HG03280 (cell line): ENCODE measurements at regions not wholly inside any gene's neighbourhood (a gene's known extent, or its start where the extent isn't known, plus 50 kb on each side); places are given as distances from the start of the nearest gene placed in this dataset.

ENCODE experiments used
- ATAC-seq: cut with Tn5 transposase; IDR thresholded peaks from one replicate; pipeline ENCODE4 v1.9.1; 2021; ENCODE audit warnings: mild to moderate bottlenecking, moderate library complexity; ENCODE audit not compliant: unreplicated experiment

DNA sequence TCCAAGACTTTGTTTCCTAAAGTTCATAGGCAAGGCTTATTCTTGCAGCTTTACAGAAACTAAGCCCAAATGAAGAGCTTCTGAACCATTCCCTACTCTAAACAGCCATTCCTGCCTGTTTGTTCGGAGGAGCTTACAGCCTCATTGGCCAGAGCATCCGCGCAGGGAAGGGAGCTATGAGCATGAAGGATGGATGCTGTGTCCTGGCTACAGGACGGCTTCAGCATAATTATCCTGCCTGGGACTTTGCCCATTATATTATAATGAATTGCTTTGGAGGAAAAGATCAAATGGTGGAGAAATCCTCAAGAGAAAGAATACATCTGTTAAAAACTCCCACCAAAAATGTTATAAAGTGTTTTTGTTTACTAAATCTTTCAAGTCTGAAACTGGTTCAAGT lies 378.2 kb upstream of the BTBD3 start:
- no peak for ATAC-seq

- ATAC-seq, result no peak
Observed at GRCh38 chr20:11540558-11540957, 377.1 kb upstream of the BTBD3 start.

DNA sequence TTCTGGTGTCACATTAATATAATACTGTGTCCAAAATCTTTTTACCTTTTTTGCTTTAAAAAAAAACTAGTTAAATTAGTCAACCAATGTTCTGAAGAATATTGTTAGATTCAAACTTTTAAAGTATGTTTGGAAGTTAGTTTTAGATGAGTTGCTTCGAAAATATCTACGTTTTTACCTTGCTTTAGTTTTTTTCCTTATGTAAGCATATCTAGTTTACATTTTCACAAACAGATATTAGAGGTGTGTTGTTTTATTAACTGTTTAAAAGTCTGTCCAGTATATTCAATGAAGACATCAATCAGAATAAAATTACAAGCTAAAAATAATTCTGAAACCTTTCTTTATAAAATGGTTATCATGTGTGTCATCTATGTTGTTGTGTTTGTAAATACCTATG lies 375.0 kb upstream of the BTBD3 start:
- no peak for ATAC-seq

DNA sequence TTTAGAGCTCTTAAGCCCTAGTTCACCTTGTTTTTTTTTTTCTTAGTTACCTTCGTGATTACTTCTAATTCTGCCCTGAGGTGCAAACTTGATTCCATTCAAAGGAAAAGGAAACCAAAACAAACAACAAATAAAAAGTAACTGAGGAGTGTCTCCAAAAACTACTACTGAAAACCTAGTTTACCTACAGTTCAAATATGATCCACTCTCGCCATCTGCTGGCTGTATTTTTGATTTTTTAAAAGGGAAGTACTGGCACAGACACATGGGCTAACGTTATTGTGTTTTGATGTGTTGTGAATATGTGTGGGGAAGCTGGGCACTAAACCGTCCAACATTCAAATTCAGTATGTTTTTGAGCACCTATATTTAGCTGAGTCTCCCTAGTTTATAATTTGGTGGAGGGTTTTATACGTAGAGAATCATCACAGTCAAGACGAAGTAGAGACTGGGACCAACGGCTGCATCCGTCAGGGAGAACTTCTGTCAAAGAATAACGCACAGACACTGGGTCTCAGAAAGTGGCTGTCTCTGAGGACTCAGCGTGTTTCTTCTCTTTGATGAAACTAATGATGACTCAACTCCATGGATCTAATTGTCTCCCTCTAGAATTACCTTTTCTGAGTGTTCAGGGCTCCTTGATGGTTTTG lies 373.5 kb upstream of the BTBD3 start:
- ATAC-seq, result no peak

DNA sequence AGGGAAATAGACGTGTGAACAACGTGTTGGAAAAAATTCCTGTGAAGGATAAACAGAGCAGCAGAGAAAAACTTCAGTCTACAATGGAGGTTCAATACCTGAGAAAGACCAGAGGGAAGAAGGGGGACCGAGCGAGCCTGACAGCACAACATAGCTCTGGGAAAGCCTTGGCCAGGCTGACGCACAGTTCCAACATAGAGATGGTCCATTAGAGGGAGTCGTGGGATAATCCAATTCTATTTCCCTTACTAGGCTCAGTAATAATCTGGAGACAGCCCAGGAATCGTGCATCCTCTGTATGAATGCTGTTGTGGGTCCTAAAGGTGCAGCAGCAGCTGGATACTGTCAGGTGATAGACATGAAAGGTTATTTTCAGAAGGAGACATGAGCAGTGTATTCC lies 370.8 kb upstream of the BTBD3 start:
- ATAC-seq, result no peak

DNA sequence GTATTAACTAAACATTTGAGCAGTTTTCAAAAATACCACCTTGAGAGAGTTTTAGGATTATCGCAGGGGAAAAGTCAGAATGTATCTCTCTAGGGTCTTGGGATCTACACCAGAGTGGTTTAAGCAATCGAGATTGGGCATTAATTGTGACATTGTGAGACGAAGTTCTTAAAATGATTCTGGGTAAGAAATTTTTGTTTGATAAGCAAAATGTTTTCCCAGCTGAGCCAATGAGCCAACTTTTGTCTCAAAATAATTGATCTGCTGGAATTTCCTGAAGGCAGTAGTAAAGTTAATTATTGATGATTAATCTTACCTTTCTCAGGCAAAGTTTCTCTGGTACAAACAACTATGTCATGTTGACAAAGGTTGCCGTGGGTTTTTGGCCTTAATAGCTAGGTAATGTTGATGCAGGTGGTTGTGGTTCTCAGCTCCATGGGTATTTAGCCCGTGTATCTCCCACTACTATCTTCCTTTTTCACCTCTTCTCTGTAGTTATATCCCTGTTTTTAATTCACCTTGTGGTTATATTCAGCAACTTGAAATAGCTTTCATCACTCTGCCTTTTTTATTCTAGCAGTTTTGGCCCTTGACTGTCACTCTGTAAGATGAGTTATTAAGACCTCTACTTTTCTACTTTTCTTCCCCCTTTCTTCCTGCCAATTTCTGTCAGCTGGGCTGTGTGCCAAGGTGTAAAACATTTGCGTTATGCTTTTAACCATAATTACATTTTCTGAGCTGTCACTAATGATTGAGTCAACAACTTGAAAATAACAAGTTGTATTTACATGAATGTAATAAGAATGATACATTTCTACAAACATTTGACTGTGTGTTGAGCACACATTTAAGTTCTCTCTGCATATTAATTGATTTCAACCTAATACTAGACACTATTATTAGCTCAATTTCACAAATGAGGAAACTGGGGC lies 368.3 kb upstream of the BTBD3 start:
- ATAC-seq, result no peak

GRCh38 chr20:11550657-11551338 lies 366.9 kb upstream of the BTBD3 start:
- no peak for ATAC-seq

GRCh38 chr20:11551479-11551878 lies 366.2 kb upstream of the BTBD3 start:
- no peak for ATAC-seq

DNA sequence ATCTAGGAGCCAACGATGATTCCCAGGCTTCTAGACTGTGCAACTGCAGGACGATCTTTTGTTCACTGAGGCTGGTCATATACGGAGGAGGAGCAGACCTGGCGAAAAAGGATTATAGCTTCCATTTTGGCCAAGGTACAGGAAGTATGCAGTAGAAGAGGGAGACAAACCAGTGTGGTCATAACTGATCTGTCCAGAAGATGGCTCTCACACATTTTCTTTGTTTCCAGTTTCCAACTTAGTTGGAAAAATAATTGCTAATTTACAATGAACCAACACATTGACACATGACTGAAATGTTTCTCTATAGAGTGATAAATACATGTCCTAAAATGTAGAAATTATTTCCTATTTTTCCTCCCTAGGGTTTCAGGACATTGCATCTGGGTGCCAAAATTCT lies 364.1 kb upstream of the BTBD3 start:
- no peak for ATAC-seq

DNA sequence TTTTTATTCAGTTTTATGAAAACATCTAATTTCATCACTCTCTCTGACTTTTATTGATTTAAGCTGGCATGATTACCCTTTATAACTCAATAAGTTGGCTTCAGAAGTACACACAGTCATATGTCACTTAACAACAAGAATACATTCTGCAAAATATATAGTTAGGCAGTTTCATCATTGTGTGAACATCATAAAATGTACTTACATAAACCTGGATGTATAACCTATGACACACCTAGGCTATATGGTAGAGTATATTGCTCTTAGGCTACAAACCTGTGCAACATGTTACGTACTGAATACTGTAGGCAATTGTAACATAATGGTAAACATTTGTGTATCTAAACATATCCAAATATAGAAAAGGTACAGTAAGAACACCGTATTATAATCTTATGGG lies 362.2 kb upstream of the BTBD3 start:
- no peak for ATAC-seq

DNA sequence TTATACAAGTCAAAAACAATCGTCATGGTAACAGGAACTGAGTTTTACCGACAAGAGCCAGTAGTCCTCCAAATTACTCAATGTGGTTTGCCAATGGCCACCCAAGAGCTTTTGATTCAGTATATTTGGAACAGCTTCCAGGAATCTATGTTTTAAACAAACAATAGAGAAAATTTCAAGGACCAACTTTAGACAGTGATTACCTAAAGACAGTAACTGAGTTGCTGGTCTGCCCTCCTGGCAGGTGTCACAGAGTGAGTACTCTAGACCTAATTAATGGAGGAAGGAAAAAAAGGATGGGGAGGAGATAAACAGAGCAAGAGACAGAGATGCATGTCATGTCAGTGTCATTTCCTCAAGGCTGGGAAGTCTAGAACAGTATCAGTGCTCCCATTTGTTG lies 361.3 kb upstream of the BTBD3 start:
- no peak for ATAC-seq

- ATAC-seq, result no peak
Observed at GRCh38 chr20:11564491-11564890, 353.2 kb upstream of the BTBD3 start.

GRCh38 chr20:11569163-11569562 lies 348.5 kb upstream of the BTBD3 start:
- no peak for ATAC-seq

DNA sequence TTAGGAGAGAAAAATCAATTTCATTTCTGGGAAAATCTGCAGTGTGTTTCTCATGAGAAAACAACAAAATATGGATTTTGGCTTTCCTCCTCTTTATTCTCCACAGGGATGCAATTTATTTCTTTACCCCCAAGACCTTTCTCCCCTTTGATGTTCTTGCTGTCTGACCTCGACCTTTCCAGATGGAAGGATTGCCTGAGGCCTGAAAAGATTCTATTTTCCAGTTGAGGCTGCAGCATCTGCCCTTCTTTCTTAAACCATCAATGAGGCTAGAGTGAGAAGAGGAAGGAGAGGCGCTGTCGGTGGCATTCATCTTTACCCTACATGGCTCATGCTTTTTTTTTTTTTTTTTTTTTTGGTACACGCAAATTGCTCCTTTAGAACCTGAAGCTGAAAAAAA lies 344.2 kb upstream of the BTBD3 start:
- ATAC-seq, result no peak

DNA sequence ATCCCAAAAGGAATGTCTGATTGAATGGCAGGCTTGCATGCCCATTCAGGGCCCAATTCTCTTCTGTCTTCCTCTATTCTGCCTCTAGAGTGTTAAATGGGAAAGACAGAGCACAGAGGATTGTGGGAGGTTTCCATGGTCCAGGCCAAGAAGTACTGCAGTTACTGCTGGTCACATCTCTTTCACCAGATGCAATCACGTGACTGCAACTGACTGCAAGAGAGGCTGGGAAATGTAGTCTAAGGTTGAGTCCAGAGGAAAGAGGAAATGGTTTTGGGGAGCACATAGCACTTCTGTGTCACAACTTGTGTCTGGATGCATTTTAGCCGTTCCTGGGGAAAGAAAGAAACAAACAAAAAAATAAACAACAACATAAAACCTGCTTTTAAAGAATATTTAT lies 336.4 kb upstream of the BTBD3 start:
- no peak for ATAC-seq

- no peak for ATAC-seq
Observed at GRCh38 chr20:11582060-11582459, 335.6 kb upstream of the BTBD3 start.

DNA sequence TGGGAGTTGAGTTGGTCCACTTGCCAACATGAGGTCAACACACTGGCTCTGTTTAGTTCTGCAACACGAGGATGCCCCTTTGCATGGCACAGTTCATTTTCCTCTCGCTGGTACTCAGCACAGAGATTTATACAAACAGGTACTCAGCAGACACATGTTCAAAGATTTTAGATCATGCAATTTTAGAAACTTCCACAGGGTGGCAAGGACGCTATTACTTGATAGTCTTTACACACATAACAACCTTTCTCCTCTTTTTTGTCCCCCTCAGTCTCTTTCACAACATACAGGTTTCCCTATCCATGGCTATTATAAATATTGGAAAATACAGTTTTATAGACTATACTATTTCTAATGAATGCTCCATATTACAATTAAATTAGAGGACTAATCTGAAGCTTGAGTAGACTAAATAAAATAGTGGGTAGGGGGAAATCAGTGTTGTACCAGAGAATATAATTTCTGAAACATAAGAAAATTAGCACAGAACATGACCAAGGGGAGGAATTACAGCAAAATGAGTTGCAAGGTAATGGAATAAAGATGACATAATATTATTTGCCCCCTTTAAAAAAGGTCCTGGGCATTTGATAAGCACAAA lies 331.8 kb upstream of the BTBD3 start:
- ATAC-seq, result no peak

DNA sequence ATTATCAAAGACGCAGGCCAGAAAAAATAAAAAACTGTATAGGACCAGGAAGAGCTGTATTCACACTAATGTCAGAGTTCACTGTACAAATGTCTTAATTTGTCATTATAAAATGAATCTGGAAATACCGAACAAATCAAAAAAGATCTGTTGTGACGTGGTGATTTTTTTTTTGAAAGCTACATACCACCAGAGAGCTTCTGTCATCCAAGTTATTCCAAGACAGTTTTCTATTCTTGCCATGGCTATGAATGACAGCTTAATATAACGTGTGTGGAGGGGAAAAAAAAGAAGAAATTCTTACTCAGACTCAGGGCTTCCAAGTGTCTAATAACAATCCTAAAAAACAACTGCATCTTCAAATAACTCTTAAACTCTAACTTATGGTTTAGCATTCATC lies 328.8 kb upstream of the BTBD3 start:
- no peak for ATAC-seq

- ATAC-seq, result no peak
Observed at GRCh38 chr20:11591965-11592364, 325.7 kb upstream of the BTBD3 start.

- no peak for ATAC-seq
Observed at GRCh38 chr20:11604339-11604738, 313.4 kb upstream of the BTBD3 start.

DNA sequence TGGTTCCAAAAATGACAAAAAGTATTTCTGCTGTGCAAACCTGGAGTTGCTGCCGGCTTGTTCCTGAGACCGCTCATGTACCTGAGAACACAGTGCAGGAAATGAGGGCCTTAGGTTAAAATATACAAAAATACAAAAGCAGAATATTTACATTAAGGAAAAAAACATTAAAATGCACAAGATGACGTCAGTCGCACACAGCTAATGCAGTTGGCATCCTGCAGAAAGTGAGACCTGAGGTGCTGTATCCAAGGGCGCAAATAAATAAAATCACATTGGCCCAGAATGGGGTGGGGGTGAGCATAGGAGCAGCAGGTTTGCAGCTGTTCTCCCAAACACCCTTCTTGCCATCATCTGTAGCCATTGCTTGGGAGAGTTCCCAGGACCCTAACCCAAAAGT lies 310.6 kb upstream of the BTBD3 start:
- no peak for ATAC-seq
